ENCODE measurements at regions not wholly inside any gene's neighbourhood (a gene's known extent, or its start where the extent isn't known, plus 50 kb on each side); places are given as distances from the start of the nearest gene placed in this dataset.

- DNase-seq (ENCODE audit: low spot score): no peak
These were observed 109.7 kb downstream of the TMTC3 start for GRCh38 chr12:88251798-88252197.

- DNase-seq (ENCODE audit: low spot score): no peak
These were observed 111.4 kb downstream of the TMTC3 start for GRCh38 chr12:88253371-88253978.

- no peak for DNase-seq (ENCODE audit: low spot score)
These were observed 113.1 kb downstream of the TMTC3 start for GRCh38 chr12:88255224-88255623.

GRCh38 chr12:88255847-88256246, 113.7 kb downstream of the TMTC3 start:
- no peak for DNase-seq (ENCODE audit: low spot score)

GRCh38 chr12:88258396-88258795, 116.3 kb downstream of the TMTC3 start:
- DNase-seq (ENCODE audit: low spot score): no peak

- DNase-seq (ENCODE audit: low spot score): no peak
These were observed 124.8 kb downstream of the TMTC3 start for GRCh38 chr12:88266806-88267360.

GRCh38 chr12:88267630-88268029, 125.5 kb downstream of the TMTC3 start:
- no peak for DNase-seq (ENCODE audit: low spot score)

GRCh38 chr12:88272456-88272855, 130.3 kb downstream of the TMTC3 start:
- DNase-seq (ENCODE audit: low spot score): no peak

GRCh38 chr12:88273450-88273849, 131.3 kb downstream of the TMTC3 start:
- DNase-seq (ENCODE audit: low spot score): no peak

- DNase-seq (ENCODE audit: low spot score): no peak
These were observed 131.8 kb downstream of the TMTC3 start for GRCh38 chr12:88273875-88274274.

- DNase-seq (ENCODE audit: low spot score): no peak
These were observed 149.5 kb downstream of the TMTC3 start for GRCh38 chr12:88291498-88292131.

GRCh38 chr12:88298014-88298682, 156.0 kb downstream of the TMTC3 start:
- DNase-seq (ENCODE audit: low spot score): no peak

GRCh38 chr12:88298761-88299242, 156.7 kb downstream of the TMTC3 start:
- DNase-seq (ENCODE audit: low spot score): no peak

- no peak for DNase-seq (ENCODE audit: low spot score)
These were observed 157.5 kb downstream of the TMTC3 start for GRCh38 chr12:88299567-88300101.

- no peak for DNase-seq (ENCODE audit: low spot score)
These were observed 158.8 kb downstream of the TMTC3 start for GRCh38 chr12:88300931-88301330.

- no peak for DNase-seq (ENCODE audit: low spot score)
These were observed 161.2 kb downstream of the TMTC3 start for GRCh38 chr12:88303335-88303734.

GRCh38 chr12:88305254-88305890, 163.3 kb downstream of the TMTC3 start:
- DNase-seq (ENCODE audit: low spot score): no peak

- DNase-seq (ENCODE audit: low spot score): no peak
These were observed 164.5 kb downstream of the TMTC3 start for GRCh38 chr12:88306471-88307069.

- DNase-seq (ENCODE audit: low spot score): no peak
These were observed 165.9 kb downstream of the TMTC3 start for GRCh38 chr12:88307961-88308360.

GRCh38 chr12:88308825-88309224, 166.7 kb downstream of the TMTC3 start:
- no peak for DNase-seq (ENCODE audit: low spot score)

GRCh38 chr12:88309546-88309945, 167.4 kb downstream of the TMTC3 start:
- DNase-seq (ENCODE audit: low spot score): no peak

GRCh38 chr12:88310069-88310468, 168.0 kb downstream of the TMTC3 start:
- DNase-seq (ENCODE audit: low spot score): no peak

Measured in globus pallidus (tissue), 1 donor.